LNCAP (cell line): ENCODE measurements at regions not wholly inside any gene's neighbourhood (a gene's known extent, or its start where the extent isn't known, plus 50 kb on each side); places are given as distances from the start of the nearest gene placed in this dataset.

Experiments used
- CTCF ChIP-seq: fragments of 450-650 bp; IDR thresholded peaks from 2 replicates; pipeline ENCODE4 v1.5.1; 2017; ENCODE audit warnings: mild to moderate bottlenecking

GRCh38 chr4:38523524-38524448 lies 140.2 kb upstream of the KLF3 start:
- no peak for TF ChIP-seq CTCF

- TF ChIP-seq CTCF = no peak
Observed at GRCh38 chr4:38526412-38526811, 137.6 kb upstream of the KLF3 start.

- no peak for TF ChIP-seq CTCF
Observed at GRCh38 chr4:38529189-38530115, 134.5 kb upstream of the KLF3 start.

GRCh38 chr4:38530486-38530885 lies 133.5 kb upstream of the KLF3 start:
- no peak for TF ChIP-seq CTCF

- no peak for TF ChIP-seq CTCF
Observed at GRCh38 chr4:38531141-38531727, 132.8 kb upstream of the KLF3 start.

GRCh38 chr4:38532908-38533499 lies 131.0 kb upstream of the KLF3 start:
- no peak for TF ChIP-seq CTCF
